ENCODE measurements at regions not wholly inside any gene's neighbourhood (a gene's known extent, or its start where the extent isn't known, plus 50 kb on each side); places are given as distances from the start of the nearest gene placed in this dataset.

- TF ChIP-seq, protein P1, sequence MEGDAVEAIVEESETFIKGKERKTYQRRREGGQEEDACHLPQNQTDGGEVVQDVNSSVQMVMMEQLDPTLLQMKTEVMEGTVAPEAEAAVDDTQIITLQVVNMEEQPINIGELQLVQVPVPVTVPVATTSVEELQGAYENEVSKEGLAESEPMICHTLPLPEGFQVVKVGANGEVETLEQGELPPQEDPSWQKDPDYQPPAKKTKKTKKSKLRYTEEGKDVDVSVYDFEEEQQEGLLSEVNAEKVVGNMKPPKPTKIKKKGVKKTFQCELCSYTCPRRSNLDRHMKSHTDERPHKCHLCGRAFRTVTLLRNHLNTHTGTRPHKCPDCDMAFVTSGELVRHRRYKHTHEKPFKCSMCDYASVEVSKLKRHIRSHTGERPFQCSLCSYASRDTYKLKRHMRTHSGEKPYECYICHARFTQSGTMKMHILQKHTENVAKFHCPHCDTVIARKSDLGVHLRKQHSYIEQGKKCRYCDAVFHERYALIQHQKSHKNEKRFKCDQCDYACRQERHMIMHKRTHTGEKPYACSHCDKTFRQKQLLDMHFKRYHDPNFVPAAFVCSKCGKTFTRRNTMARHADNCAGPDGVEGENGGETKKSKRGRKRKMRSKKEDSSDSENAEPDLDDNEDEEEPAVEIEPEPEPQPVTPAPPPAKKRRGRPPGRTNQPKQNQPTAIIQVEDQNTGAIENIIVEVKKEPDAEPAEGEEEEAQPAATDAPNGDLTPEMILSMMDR (conservative IDR thresholded peaks at IDR 0.05; ENCODE audit: low read depth, low read length) = no peak
- no peak for TF ChIP-seq EZH2 (IDR thresholded peaks at IDR 0.05; ENCODE audit: borderline replicate concordance, low read depth, low read length, poor library complexity, severe bottlenecking)
These were observed 347.5 kb upstream of the SFSWAP start for GRCh38 chr12:131363393-131363792.
